ENCODE measurements at regions not wholly inside any gene's neighbourhood (a gene's known extent, or its start where the extent isn't known, plus 50 kb on each side); places are given as distances from the start of the nearest gene placed in this dataset.
A peak's percentile ranks its signal among the peaks of the same experiment; 100 is the strongest.

DNA sequence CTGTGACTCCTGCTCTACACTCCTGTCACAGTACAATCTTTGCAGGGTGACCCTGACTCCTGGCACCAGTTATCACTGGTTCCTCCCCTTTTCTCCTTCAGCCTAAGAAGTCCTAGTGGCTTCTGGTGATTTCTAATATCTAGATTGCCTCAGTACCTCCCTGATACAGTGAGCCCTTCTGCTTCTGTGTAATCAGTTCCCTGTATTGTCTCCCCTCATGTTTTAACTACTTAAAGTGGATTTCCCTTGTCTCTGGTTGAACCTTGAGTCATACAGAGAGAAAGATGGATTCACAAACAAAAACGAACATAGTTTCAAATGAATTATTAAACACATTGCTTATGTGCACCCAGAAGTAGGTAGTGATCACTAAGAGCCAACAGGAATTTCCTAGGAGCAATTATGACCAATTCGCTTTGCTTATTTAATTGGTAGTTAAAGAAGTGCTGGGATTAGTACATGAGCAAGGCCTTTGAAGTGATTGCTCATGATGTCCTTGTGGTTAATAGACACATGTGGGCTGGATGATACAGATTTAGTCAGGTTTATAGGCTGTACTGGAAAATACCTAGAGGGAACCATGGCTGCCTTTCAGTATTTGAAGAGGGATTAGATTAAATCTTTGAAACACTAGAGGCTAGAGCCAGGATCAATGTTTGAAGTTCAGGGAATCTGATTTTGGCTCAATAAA, 145.8 kb upstream of the MEF2C start:
- TF ChIP-seq CTCF (conservative IDR thresholded peaks at IDR 0.05; ENCODE audit: low read depth): no peak
- CTCF ChIA-PET: no interaction called here
- no peak overlapping the region for H3K27ac ChIP-seq
- DNase-seq (ENCODE audit: low spot score): peak; percentile 25
- POLR2A ChIA-PET (ENCODE audit: low non-redundant PET): no interaction called here

DNA sequence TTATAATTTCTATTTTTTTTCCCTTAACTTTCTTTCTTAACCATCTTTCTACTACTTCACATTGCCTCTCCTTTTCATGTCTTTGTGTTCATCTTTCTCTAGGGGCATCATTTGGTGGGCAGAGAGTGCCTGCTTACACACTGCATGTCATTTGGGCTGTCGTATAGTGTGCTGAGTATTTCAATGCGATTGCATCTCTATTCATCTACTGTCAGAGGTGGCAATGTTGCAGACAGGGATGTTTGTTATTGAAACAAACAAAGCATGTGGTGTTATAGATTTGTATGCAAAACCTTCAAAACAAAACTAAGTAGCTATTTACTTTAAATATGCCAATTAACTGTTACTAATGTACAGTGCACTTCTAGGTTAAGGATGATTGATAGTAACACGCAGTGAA, 141.1 kb upstream of the MEF2C start:
- ChIA-PET CTCF (no interaction called here), POLR2A (ENCODE audit: low non-redundant PET) (no interaction called here)
- no peak overlapping the region for H3K27ac ChIP-seq
- no peak for DNase-seq (ENCODE audit: low spot score)
- TF ChIP-seq CTCF (conservative IDR thresholded peaks at IDR 0.05; ENCODE audit: low read depth): no peak

DNA sequence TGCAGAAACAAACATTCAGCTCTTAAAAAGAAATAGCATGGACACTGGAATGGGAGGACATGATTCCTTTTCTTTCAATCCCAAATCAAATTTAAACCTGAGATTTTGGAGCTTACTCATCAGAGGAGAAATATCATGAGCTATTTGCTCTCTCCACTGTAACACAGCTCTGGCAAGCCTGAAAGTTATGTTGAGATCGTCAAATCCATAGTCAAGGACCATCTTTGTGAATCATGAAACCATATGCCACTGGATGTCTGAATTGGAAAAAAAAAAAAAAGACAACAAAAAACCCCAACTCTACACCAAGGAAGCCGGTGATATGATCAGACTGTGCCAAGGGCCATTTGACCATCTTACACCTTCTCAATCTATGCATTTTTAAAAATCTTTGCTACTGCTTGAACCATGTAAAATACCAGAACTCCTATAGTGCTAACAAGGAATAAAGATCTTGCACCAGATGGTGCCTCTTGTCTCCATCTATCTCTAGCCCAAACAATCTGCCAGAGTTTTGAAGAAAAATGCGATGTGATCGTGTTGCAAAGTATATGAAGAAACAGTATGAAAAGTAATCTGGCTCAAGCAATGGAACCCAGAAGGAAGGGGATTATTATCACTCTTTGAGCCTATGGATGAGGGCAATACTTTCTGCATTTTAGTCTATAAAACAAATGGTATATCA, 138.1 kb upstream of the MEF2C start:
- DNase-seq (ENCODE audit: low spot score): no peak
- no peak for TF ChIP-seq CTCF (conservative IDR thresholded peaks at IDR 0.05; ENCODE audit: low read depth)
- no peak overlapping the region for H3K27ac ChIP-seq
- CTCF ChIA-PET: no interaction called here
- POLR2A ChIA-PET (ENCODE audit: low non-redundant PET): no interaction called here

DNA sequence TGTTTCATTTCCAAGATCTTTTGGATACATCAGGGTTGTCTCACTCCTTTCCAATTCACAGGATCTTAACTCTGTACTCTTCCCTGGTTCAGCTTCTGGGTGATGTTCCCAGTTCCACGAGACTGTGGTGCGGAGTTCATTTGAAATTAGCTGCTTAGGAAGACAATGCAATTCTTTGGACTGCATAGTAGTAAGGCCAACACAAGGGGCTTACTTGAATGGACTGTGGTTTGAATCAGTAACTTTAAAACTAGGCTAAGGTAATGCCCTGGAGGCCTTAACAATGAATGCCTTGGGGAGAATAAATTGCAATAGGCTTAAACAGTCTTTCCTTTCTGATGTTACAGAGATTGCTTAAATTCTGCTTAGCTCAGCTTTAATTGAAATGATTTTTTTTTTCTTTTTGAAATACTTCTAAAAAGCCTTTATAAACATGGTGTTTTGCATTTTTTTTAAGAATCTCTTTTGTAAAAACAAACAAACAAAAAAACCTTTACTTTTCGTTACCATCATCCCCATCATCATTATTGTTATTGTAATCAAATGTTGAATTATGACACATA, 133.8 kb upstream of the MEF2C start:
- no peak for TF ChIP-seq CTCF (conservative IDR thresholded peaks at IDR 0.05; ENCODE audit: low read depth)
- ChIA-PET POLR2A (ENCODE audit: low non-redundant PET) (no interaction called here), CTCF (no interaction called here)
- no peak overlapping the region for H3K27ac ChIP-seq
- DNase-seq (ENCODE audit: low spot score): no peak

DNA sequence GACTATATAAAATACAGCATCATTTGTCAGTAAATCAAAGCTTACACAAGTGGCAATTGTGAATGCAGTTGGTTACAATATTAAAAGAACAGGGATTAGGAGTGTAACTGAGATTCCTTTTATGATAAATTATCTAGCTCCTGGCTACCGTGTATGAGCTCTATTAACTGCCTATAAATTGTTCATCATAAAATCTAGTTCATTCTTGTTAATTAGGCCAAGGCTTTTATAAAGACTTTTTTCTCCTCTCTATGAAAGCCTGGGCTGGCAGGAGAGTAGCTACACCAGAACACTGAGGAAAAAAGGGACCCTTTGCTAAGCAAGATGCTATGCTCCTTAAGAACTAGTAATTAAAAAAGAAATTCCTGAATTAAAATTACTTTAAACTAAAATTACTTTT, 132.4 kb upstream of the MEF2C start:
- DNase-seq (ENCODE audit: low spot score): no peak
- CTCF ChIA-PET: interaction anchor here (0.6 kb wide), 1 partner anchor 28 kb away, joined by 9 read pairs; no protein-coding TSS in a partner anchor
- POLR2A ChIA-PET (ENCODE audit: low non-redundant PET): no interaction called here
- H3K27ac ChIP-seq: no peak overlapping the region
- no peak for TF ChIP-seq CTCF (conservative IDR thresholded peaks at IDR 0.05; ENCODE audit: low read depth)

DNA sequence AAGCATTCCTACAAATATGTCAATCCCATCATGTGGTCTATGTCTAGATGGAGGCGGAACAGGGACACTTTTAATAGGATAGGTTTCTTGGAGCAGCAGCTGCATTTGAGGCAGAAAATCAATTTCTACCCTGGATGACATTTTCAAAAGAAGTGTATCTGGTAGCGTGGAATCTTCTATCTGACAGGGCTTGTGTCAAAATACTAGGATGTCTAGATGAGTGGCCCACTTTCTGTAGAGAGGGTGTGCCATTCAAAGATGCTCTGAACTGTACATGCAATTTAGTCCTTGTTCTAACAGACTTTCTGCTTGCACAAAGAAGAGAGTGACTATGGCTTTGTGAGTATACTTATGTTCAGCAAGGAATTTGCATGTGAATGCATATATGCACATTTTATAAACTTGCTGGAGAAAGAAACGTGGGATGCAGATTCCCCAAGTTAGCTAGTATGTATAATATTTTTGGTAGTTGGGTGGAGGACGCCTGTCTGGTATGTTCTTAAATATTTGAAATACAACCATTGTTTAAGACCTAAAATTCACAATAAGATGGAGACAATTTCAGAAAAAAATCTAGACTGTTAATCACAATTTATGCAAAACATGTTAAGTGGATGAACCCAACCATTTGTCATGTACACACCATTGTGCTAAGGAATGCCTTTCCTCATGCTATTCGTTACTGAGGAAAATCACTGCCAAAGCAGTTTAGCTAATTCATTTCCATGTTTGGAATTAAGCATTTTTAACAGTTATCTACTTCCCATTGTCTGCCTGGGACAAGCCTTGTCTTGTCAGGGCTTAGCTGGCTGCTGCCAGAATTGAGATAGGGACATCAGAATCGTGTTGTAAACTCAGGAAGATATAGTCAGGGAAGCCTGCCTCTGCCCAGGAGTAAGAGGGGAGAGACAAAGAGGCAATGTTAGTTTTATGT, 129.1 kb upstream of the MEF2C start:
- TF ChIP-seq CTCF (conservative IDR thresholded peaks at IDR 0.05; ENCODE audit: low read depth): no peak
- DNase-seq (ENCODE audit: low spot score): no peak
- ChIA-PET CTCF (no interaction called here), POLR2A (ENCODE audit: low non-redundant PET) (no interaction called here)
- no peak overlapping the region for H3K27ac ChIP-seq
